Osteocyte (in vitro differentiated cells): ENCODE measurements at regions not wholly inside any gene's neighbourhood (a gene's known extent, or its start where the extent isn't known, plus 50 kb on each side); places are given as distances from the start of the nearest gene placed in this dataset.

Source experiments
- DNase-seq: peaks from one replicate; pipeline ENCODE4 v3.0.0; 2021; ENCODE audit warnings: mixed read lengths; ENCODE audit not compliant: unreplicated experiment; ENCODE audit errors: extremely low spot score
- H3K27ac Mint-ChIP-seq: one replicate; pipeline ENCODE4 v1.8.0; 2021; ENCODE audit warnings: mild to moderate bottlenecking, mixed read lengths; ENCODE audit not compliant: unreplicated experiment
- H3K27me3 Mint-ChIP-seq: one replicate; pipeline ENCODE4 v1.8.0; 2021; ENCODE audit warnings: mixed read lengths; ENCODE audit not compliant: unreplicated experiment
- H3K36me3 Mint-ChIP-seq: one replicate; pipeline ENCODE4 v1.8.0; 2021; ENCODE audit warnings: mixed read lengths; ENCODE audit not compliant: unreplicated experiment
- H3K4me1 Mint-ChIP-seq: one replicate; pipeline ENCODE4 v1.8.0; 2021; ENCODE audit warnings: mixed read lengths; ENCODE audit not compliant: unreplicated experiment
- H3K4me3 Mint-ChIP-seq: one replicate; pipeline ENCODE4 v1.8.0; 2021; ENCODE audit warnings: mild to moderate bottlenecking, moderate library complexity, mixed read lengths; ENCODE audit not compliant: unreplicated experiment
- H3K9me3 Mint-ChIP-seq: one replicate; pipeline ENCODE4 v1.8.0; 2021; ENCODE audit warnings: mixed read lengths; ENCODE audit not compliant: unreplicated experiment
- CTCF ChIP-seq: fragments of 200-600 bp; sonication (generic); IDR thresholded peaks from 2 replicates; pipeline ENCODE4 v1.5.0; 2021; ENCODE audit warnings: antibody characterized with exemption, mild to moderate bottlenecking, moderate library complexity

GRCh38 chr2:22483036-22483435, 901.9 kb upstream of the KLHL29 start:
- no peaks in the 10 kb centered on the region for H3K36me3 Mint-ChIP-seq

GRCh38 chr2:22485486-22485885, 899.5 kb upstream of the KLHL29 start:
- no peaks in the 10 kb centered on the region for H3K27me3 Mint-ChIP-seq
- no peak for DNase-seq
- no peak for TF ChIP-seq CTCF
- no peak overlapping the region for H3K27ac Mint-ChIP-seq
- H3K9me3 Mint-ChIP-seq = peaks cover 13% of the 10 kb centered on the region
- no peaks in the 10 kb centered on the region for H3K4me1 Mint-ChIP-seq
- H3K36me3 Mint-ChIP-seq = no peaks in the 10 kb centered on the region
- no peak overlapping the region for H3K4me3 Mint-ChIP-seq

More at GRCh38 chr2:22483036-22483435, 901.9 kb upstream of the KLHL29 start:
- no peak overlapping the region for H3K4me3 Mint-ChIP-seq
- H3K27me3 Mint-ChIP-seq = no peaks in the 10 kb centered on the region
- H3K4me1 Mint-ChIP-seq = no peaks in the 10 kb centered on the region
- no peak for DNase-seq
- no peak for TF ChIP-seq CTCF
- H3K9me3 Mint-ChIP-seq = peaks cover 11% of the 10 kb centered on the region
- H3K27ac Mint-ChIP-seq = no peak overlapping the region

- Mint-ChIP-seq H3K4me1 (no peaks in the 10 kb centered on the region), H3K36me3 (no peaks in the 10 kb centered on the region), H3K27me3 (no peaks in the 10 kb centered on the region), H3K4me3 (no peak overlapping the region), H3K27ac (no peak overlapping the region), H3K9me3 (peaks cover 6% of the 10 kb centered on the region)
- no peak for DNase-seq
- TF ChIP-seq CTCF = no peak
Measured at GRCh38 chr2:22486343-22486742, 898.6 kb upstream of the KLHL29 start.

GRCh38 chr2:22487036-22487435, 897.9 kb upstream of the KLHL29 start:
- no peak for TF ChIP-seq CTCF
- Mint-ChIP-seq H3K27ac (no peak overlapping the region), H3K9me3 (peaks cover 6% of the 10 kb centered on the region), H3K4me3 (no peak overlapping the region), H3K36me3 (no peaks in the 10 kb centered on the region), H3K4me1 (no peaks in the 10 kb centered on the region), H3K27me3 (no peaks in the 10 kb centered on the region)
- DNase-seq = no peak

- no peak for TF ChIP-seq CTCF
- H3K27ac Mint-ChIP-seq = no peak overlapping the region
- no peaks in the 10 kb centered on the region for H3K4me1 Mint-ChIP-seq
- H3K27me3 Mint-ChIP-seq = no peaks in the 10 kb centered on the region
- H3K4me3 Mint-ChIP-seq = no peak overlapping the region
- no peaks in the 10 kb centered on the region for H3K36me3 Mint-ChIP-seq
- DNase-seq = no peak
- H3K9me3 Mint-ChIP-seq = peaks cover 7% of the 10 kb centered on the region
Measured at GRCh38 chr2:22487541-22487940, 897.4 kb upstream of the KLHL29 start.
